ENCODE measurements at regions not wholly inside any gene's neighbourhood (a gene's known extent, or its start where the extent isn't known, plus 50 kb on each side); places are given as distances from the start of the nearest gene placed in this dataset.
"Not testable (repeated sequence)": the region's sequence is repeated elsewhere in the genome, so short reads cannot be mapped to it uniquely, and the experiment has no call there.

GRCh38 chr20:23147964-23148730 lies 62.0 kb upstream of the CD93 start:
- DNase-seq (ENCODE audit: extremely low read depth in 1 of 11, low read depth in 9 of 11, low spot score in 4 of 11) = no peak

GRCh38 chr20:23147647-23147963 lies 61.5 kb upstream of the CD93 start:
- DNase-seq (ENCODE audit: extremely low read depth in 1 of 11, low read depth in 9 of 11, low spot score in 4 of 11) = no peak

GRCh38 chr20:23146857-23147637 lies 60.9 kb upstream of the CD93 start:
- DNase-seq (ENCODE audit: extremely low read depth in 1 of 11, low read depth in 9 of 11, low spot score in 4 of 11) = no peak

DNA sequence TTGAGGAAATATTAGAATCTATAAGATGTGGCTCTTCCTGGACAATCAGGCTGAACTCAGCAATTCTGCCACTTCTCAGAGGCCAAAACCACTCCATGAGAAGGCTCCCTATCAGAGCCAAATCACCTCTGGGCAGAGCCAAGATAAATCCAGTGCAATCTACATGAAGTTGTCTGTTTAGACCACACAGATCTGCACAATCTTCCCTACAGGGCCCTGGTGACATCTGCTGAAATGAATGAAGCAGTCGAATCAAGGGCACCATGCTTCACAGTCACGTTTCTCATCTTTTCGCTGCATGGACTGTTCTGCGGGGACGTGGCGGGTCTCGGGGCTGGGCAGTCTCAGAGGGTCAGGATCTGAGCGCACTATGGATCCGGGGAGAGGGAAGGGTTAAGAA lies 60.1 kb upstream of the CD93 start:
- DNase-seq (ENCODE audit: extremely low read depth in 1 of 11, low read depth in 9 of 11, low spot score in 4 of 11) = no peak

DNA sequence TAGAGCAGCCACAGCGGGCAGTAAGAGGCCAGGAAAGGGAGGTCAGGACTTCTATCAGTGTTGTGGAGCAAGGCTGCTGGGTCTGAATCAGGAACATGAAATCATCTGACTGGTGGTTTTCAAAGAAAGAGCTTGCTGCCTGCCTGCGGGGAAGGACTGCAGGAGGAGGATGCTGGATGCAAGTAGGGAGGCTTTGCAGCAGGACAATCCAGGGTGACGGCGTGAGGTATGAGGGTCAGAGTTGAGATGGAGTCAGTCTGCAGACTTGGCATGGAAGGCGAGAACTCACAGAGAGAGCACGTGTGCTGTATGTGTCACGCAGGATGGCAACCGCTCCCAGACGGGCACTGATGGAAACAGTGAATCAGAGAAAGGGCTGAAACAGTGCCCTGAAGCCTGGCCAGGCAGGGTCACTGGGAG lies 59.2 kb upstream of the CD93 start:
- DNase-seq (ENCODE audit: extremely low read depth in 1 of 11, low read depth in 9 of 11, low spot score in 4 of 11) = no peak

DNA sequence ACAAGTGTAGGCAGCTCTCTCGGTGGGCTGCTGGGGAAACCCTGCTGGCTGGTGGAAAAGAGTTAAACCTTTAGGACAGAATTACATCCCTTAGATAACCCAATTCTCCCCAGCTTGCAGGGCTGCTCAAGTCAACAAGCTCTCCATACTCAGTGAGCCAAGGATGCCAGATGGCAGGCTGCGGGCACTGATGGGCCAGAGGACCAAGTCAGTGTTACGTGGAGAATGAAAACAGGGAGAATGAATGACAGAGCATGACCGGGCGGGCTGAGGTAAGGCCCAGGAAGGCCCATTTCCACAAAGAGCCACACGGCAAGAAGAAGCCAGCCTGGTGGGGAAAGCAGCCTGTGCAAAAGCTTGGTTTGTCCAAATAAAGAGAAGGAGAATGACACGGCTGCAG lies 58.7 kb upstream of the CD93 start:
- DNase-seq (ENCODE audit: extremely low read depth in 1 of 11, low read depth in 9 of 11, low spot score in 4 of 11) = no peak

GRCh38 chr20:23143986-23144690 lies 58.0 kb upstream of the CD93 start:
- no peak for DNase-seq (ENCODE audit: extremely low read depth in 1 of 11, low read depth in 9 of 11, low spot score in 4 of 11)

- no peak for DNase-seq (ENCODE audit: extremely low read depth in 1 of 11, low read depth in 9 of 11, low spot score in 4 of 11)
These were observed 57.0 kb upstream of the CD93 start for GRCh38 chr20:23143098-23143497.

DNA sequence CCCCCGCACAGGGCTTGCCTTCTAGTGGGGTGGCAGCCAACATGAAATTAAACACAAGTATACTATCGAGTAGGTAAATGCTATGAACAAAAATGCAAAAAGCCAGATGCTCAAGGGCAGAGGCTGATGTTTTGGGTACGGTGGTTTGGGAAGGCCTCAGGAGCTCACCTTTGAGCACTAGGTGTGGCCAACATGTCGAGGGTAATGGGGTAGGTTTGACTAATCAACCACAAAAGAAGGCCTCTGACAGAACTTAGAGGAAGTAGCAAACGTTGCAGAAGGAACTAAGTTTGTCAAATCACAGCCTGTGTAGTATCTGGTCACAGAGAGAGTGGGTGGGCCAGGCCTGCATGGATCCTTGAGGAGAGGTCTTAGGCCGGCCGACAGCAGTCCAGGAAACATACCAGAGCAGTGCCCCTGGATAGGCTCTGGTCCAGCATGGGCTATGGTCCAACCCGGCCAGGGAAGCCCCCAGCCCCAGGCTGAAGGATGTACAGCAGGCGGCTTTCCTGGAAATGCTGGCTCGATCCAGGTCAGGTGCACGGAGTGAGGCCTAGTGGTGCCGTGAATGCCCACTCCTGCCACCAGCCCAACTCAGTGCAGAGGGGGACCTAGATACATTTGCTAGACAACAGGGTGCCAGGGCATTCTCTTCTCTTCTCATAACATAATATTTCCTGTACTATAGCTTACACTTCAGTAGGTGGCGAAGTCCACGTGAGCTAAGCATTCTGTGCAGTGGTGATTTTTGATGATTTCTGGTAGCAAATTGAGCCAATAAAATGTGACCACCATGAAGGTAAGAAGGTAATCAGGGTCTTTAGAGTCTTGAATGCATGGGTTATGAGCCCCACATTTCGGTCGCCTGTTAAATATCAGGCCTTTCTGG lies 56.3 kb upstream of the CD93 start:
- DNase-seq (ENCODE audit: extremely low read depth in 1 of 11, low read depth in 9 of 11, low spot score in 4 of 11) = no peak

GRCh38 chr20:23141450-23142161 lies 55.5 kb upstream of the CD93 start:
- no peak for DNase-seq (ENCODE audit: extremely low read depth in 1 of 11, low read depth in 9 of 11, low spot score in 4 of 11)

GRCh38 chr20:23140991-23141390 lies 54.9 kb upstream of the CD93 start:
- DNase-seq (ENCODE audit: extremely low read depth in 1 of 11, low read depth in 9 of 11, low spot score in 4 of 11) = no peak

DNA sequence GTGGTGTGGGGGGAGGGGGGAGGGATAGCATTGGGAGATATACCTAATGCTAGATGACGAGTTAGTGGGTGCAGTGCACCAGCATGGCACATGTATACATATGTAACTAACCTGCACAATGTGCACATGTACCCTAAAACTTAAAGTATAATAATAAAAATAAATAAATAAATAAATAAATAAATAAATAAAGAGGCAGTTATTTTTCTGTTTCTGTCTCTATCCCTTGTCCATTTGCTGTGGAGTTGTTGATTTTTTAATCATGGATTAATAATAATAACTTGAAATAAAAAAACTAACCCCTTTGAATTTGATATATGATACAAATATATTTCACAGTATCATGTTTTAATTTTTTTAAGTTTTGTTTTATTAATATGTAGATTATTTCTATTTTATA lies 53.9 kb upstream of the CD93 start:
- DNase-seq (ENCODE audit: extremely low read depth in 1 of 11, low read depth in 9 of 11, low spot score in 4 of 11) = not testable (repeated sequence)

DNA sequence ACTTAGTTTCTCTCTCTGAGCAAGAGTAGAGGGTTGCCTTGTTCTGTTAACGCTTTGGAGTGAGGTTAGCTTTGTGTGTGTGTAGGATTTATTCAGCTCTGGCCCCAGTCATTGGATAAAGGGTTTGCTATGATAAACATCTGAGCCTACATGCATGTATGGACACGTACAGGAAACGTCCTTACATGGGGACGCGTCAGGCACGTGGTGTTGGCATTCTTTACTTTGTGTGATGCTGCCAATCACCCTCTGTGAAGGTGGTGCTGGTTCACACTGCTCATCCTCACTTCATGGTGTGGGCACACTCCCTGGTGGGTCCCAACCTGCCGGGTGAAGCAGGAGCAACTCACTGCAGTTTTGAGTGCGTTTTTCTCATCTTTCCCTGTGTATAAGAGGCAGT lies 53.4 kb upstream of the CD93 start:
- no peak for DNase-seq (ENCODE audit: extremely low read depth in 1 of 11, low read depth in 9 of 11, low spot score in 4 of 11)

- no peak for DNase-seq (ENCODE audit: extremely low read depth in 1 of 11, low read depth in 9 of 11, low spot score in 4 of 11)
These were observed 52.6 kb upstream of the CD93 start for GRCh38 chr20:23138682-23139081.

- DNase-seq (ENCODE audit: extremely low read depth in 1 of 11, low read depth in 9 of 11, low spot score in 4 of 11) = no peak
These were observed 52.1 kb upstream of the CD93 start for GRCh38 chr20:23138226-23138625.

DNA sequence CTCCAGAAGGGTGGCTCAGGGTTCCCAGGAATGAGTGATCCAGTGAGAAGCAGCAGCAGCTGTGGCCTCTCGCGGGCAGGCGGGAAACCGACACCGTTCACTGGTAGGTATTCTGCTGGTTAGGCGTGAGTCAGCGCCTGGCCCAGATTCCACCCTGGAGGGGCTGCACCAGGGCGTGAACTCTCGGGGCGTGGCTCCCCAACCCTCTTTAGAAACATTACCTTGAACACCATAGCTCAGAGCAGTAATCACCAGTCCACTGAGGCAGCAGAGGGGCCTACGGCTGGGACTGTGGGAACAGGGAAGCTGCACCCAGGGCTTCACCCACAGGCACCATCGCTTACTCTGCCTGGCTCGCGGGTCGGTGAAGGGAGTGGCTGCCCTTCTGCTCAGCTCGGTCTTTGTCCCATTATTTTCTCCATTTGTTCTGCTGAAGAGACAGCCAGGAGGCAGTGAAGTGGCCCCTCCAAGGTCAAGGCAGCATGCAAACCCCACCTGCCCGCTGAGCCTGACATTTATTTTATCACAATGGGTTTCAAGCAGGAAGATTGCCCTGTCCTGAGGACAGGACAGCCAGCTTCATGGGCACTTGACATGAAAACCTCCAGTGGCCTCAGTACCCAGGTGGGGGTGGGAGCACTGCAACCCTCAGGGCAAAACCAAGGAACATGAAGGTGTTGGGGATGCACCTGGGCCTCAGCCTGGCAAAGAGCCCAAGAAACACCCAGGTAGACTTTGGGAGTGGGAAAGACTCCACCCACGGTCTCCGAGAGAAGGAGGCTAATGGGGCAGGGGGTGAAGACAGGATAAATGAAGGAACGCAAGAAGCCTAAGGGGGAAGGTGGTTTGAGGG lies 51.0 kb upstream of the CD93 start:
- no peak for DNase-seq (ENCODE audit: extremely low read depth in 1 of 11, low read depth in 9 of 11, low spot score in 4 of 11)

DNA sequence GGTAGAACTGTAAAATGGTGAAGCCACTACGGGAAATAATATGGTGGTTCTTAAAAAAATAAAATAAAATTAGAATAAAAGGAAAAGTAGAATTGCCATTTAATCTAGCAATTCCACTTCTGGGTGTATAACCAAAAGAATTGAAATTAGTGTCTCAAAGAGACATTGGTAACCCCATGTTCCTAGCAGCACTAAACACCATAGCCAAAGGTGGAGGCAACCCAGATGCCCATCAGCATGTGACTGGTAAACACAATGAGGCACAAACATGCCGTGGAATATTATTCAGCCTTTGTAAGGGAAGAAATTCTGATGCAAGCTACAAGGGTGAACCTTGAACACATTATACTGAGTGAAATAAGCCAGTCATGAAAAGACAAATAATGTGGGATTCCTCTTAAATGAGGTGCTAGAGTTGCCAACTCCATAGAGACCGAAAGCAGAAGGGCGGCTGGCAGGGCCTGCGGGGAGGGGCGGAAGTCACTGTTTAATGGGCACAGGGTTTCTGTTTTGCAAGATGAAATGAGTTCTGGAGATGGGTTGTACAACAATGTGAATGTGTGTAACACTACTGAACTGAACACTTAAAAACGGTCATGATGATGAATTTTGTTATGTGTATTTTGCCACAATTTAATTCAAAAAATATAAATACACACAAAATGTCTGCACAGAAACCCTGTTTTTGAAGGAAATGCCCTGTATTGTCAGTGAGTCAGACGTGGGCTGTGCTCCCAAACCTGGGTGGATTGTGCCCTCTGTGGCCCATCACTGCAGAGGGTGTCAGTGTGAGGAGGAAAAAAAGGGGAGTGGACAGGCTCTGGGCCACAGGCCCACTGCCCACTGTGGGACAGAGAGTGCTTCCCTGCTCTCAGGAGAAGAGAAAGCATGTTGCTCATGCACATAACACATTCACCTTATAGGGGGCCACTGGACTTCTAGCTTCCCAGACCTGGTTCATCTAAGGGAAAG lies 49.6 kb upstream of the CD93 start:
- DNase-seq (ENCODE audit: extremely low read depth in 1 of 11, low read depth in 9 of 11, low spot score in 4 of 11) = no peak
